Neural cell (in vitro differentiated cells): ENCODE measurements at regions not wholly inside any gene's neighbourhood (a gene's known extent, or its start where the extent isn't known, plus 50 kb on each side); places are given as distances from the start of the nearest gene placed in this dataset.

ENCODE experiments used
- EP300 ChIP-seq: fragments of 450-650 bp; conservative IDR thresholded peaks from 2 replicates; pipeline ENCODE4 v1.6.1; 2014; ENCODE audit warnings: antibody characterized with exemption, mild to moderate bottlenecking, moderate library complexity; ENCODE audit not compliant: poor library complexity, severe bottlenecking
- MXI1 ChIP-seq: fragments of 450-650 bp; conservative IDR thresholded peaks from 2 replicates; pipeline ENCODE4 v1.6.1; 2014; ENCODE audit warnings: antibody characterized with exemption, mild to moderate bottlenecking; ENCODE audit not compliant: poor library complexity, severe bottlenecking
- RAD21 ChIP-seq: fragments of 450-650 bp; conservative IDR thresholded peaks from 2 replicates; pipeline ENCODE4 v1.6.1; 2014; ENCODE audit warnings: antibody characterized with exemption, mild to moderate bottlenecking, moderate library complexity
- TF ChIP-seq, protein P1 (sequence below): fragments of 450-650 bp; IDR thresholded peaks from 2 replicates; pipeline ENCODE4 v1.5.1; 2014; ENCODE audit warnings: antibody characterized with exemption, mild to moderate bottlenecking, moderate library complexity; ENCODE audit not compliant: poor library complexity, severe bottlenecking

DNA sequence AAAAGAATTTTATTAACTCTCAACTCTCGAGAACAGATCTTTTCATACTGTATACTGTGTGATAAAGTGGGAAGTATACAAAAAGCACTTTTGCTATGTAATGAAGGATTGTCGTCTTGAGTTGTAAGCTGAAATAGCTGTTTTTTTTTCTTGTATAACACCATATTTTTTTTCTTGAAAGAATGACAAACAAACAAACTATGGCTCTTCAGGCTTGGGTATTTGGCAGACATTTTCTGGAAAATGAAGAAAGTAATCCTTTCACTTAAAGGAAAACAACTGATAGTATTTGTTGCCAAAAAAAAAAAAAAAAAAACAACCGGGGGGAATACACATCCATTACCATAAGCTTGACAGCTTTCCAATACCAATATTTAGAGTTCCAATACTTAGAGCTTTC lies 230.4 kb downstream of the ICOS start:
- TF ChIP-seq RAD21 (no peak), EP300 (no peak), MXI1 (no peak)
- TF ChIP-seq, protein P1, sequence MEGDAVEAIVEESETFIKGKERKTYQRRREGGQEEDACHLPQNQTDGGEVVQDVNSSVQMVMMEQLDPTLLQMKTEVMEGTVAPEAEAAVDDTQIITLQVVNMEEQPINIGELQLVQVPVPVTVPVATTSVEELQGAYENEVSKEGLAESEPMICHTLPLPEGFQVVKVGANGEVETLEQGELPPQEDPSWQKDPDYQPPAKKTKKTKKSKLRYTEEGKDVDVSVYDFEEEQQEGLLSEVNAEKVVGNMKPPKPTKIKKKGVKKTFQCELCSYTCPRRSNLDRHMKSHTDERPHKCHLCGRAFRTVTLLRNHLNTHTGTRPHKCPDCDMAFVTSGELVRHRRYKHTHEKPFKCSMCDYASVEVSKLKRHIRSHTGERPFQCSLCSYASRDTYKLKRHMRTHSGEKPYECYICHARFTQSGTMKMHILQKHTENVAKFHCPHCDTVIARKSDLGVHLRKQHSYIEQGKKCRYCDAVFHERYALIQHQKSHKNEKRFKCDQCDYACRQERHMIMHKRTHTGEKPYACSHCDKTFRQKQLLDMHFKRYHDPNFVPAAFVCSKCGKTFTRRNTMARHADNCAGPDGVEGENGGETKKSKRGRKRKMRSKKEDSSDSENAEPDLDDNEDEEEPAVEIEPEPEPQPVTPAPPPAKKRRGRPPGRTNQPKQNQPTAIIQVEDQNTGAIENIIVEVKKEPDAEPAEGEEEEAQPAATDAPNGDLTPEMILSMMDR = no peak
